NCI-H2227 (cell line): ENCODE measurements at regions not wholly inside any gene's neighbourhood (a gene's known extent, or its start where the extent isn't known, plus 50 kb on each side); places are given as distances from the start of the nearest gene placed in this dataset.

Experiments
- DNase-seq: peaks from one replicate; lab custom pipeline; 2025; ENCODE audit not compliant: unreplicated experiment; lab: John Stamatoyannopoulos, UW

DNA sequence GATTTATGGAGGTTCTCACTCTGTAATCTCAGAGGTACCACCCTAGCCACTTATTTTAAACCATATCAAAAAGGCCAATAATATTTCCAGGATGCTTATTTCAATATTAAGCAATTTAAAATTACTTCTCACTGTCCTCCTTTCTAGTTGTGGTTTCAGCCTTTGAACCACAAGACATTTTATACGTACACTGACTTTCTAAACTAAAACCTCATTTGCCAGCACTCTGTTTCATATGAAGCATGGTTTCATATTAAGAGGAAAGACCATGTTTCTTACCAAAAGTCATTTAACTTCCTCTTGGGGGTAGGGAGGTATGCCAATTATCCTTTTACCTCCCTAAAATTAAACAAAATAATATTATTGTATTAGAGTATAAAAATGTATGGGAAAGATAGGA, 399.8 kb downstream of the CDH7 start:
- DNase-seq = no peak

DNA sequence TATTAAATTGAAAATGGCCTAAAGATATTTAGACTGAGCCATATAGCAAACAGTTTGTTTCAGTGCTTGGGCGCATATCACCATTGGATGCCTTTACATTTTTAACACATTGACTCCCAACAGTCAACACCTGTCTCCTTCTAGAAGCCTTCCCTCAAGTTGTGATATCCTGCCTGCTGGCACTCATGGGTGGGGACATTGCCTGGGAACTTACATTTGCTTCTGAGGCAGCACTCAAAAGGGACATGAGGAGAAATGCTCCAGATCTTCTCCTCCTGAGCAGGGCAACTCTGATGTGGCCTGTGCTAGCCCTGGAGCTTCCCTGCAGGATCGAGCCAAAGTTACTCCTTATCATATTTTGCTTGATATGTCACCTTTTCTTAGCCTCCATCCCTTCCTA, 392.2 kb downstream of the CDH7 start:
- no peak for DNase-seq

DNA sequence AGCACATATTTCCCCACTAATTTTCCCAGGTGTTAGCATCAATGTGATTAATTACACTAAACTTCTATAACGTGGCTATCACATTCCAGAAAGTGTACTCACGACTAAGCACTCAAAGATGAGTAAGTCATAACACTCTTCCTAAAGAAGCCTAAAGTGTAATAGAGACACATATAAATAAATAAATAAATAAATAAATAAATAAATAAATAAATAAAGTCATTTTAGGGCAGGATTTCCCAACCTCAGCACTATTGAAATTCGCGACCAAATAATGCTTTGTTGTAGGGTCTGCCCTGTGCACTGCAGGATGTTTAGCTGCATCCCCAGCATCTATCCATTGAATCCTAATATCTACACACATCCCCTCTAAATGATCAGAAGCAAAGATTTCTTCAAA, 390.9 kb downstream of the CDH7 start:
- no peak for DNase-seq

DNA sequence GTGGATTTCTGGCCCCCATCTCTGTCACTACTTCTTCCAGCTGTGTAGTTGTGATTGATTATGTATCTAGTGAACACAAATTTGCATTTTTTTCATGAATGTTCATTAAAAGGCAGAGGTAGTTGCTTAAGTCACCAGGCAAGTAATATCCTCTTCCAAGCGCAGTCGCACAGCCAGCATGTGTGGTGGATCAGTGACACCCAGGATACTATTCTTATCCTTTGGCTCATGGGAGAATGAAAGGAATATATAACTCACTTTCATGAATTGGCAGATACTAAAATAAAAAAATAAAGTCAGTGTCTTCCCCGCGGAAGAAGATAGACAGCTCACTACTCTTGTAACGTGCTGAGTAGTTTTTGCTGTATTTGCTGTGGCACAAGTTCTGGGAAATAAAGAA, 387.8 kb downstream of the CDH7 start:
- DNase-seq = no peak

DNA sequence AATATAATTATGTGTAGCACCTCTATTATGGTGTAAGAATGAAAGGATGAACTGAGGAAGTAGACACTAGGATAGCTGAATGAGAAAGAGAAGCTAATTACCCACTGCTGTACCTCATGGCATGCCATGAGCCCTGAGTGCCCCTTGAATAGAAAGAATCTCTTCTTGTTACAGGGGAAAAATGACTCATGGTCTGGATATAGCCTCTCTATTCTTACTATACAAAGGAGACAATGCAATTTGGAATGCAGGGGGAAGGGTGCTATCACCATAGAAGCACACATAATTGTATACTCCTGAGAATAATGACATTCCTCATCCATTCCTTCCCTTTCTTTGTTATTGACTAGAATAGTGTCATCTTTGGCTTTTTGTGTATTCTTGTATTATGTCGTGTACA, 385.2 kb downstream of the CDH7 start:
- DNase-seq = peak; percentile 80

DNA sequence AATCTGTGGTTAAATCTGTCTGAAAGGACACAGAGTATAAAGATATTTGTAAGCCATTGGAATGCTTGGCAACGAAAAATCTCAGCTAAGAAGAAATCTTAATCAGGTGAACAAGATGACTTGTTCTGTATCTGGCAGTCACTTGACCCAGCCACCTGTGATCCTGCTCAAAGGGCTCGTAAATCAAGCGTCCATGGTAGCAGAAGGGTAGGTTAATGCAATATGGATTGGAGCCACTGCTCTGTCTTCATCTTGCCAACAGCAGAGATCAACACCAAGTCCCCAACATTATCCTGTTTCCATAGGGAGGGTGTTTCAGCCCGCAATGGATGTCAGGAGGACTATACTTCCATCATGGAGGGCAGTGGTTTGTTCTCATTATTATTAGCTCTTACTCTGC, 378.4 kb downstream of the CDH7 start:
- DNase-seq = no peak

DNA sequence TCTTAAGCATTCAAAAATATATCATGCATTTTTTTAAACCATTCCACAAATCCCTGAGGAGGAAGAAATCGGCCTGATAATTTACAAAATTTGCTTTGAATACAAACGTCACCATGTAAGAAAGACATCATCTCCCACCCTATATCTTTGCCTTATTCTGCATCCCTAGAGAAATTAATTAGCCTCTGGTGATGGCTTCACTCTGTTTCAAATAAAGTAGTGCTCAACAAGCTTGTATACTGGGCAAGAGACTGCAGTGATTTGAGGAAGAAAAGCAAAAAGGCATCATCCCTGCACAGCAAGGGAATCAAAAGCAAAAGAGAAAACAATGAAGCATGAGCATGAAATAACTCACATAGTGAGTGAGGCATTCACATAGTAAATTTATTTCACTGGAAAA, 375.5 kb downstream of the CDH7 start:
- no peak for DNase-seq

DNA sequence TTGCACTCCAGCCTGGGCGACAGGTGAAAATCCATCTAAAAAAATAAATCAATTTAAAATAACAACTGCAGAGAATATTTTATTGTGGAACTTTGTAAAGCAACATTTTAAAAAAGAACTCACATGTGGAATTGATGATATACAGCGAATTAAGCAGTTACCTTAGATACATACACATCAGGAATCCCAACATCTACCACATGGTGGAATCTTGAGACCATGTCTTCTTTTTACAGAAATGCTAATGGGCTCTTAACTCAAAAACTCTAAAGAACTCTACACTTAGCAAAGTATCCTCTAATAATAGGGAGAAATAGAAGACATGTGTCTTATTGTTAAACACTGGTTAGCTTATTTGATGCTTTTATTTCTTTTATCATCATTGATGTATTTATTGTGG, 373.6 kb downstream of the CDH7 start:
- DNase-seq = no peak

DNA sequence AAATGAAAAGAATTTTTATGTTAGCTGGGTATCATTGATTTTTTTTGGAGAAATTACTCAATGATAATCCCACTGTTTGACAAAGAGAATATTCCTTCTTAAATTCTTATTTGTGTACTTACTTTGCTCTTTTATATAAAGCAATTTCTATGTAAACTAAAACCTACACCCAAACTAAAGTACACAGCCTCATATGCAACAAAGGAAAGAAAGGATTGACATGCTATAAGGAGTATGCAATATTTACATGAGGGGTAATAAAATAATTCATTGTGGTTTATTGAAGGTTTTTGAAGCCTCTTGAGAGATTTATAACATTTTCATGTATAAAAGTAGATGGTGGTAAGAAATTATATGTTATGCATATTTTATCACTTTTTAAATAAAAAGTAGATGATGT, 368.5 kb downstream of the CDH7 start:
- no peak for DNase-seq

DNA sequence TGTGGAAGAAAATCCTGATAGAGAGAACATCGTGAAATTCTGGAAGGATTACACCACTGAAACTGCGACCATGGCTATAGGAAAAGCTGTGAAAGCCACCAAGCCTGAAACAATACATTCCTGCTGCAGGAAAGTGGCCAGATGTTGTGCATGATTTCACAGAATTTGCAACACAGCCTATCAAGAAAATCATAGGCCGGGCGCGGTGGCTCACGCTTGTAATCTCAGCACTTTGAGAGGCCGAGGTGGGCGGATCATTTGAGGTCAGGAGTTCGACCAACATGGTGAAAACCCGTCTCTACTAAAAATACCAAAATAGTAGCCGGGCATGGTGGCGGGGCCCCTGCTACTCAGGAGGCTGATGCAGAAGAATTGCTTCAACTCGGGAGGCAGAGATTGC, 360.2 kb downstream of the CDH7 start:
- no peak for DNase-seq

DNA sequence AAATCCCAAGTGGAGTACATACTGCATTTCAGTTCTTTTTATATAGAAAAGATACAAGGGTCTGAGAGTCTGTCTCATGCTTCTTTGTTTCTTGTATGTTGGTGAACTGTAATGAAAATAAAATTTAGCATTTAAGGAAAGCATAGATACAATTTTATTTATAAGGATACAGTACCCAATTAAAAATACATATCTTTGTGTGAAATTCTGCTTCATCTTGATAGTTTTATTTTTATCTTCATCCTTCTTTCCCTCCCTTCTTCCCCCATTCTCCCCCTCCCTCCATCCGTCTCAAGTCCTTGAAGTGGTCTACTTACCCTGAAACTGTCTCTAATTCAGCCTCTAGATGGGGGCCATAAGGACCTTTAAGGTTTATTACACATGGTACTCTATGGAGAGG, 359.8 kb downstream of the CDH7 start:
- DNase-seq = no peak

DNA sequence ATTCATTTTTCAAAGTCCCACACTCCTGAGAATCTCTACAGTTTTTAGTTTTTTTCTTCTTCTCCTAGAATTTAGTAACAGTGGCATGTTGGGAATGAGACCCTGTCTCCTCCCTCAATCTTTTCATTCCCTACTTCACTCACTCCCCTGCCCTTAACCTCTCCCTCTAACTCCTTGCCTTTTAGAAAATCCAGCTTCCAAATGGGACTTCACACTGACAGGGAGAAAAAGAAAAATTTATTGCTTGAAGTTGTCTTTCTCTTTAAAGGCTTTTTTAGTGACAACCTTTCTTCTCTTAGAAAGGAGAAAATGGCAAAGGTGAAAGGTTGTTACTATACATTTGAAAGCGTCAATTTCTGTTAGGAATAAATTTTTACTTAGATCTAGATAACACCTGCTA, 359.2 kb downstream of the CDH7 start:
- DNase-seq = peak; percentile 27

DNA sequence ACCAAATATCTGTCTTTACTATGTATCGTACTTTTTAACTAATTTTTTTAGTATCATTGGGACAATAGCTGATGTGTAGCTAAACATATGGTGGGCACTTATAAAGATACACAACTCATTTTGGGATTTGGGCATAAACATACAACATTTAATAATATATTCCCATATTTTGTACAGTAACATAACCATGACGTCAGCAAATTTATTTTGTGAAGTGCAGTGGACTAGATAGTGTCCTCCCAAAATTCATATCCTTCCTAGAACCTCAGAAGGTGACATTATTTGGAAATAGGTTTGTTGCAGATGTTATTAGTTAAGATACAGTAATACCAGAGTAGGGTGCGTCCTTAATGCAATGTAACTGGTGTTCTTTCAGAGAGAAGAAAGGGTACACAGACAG, 356.7 kb downstream of the CDH7 start:
- DNase-seq = no peak

DNA sequence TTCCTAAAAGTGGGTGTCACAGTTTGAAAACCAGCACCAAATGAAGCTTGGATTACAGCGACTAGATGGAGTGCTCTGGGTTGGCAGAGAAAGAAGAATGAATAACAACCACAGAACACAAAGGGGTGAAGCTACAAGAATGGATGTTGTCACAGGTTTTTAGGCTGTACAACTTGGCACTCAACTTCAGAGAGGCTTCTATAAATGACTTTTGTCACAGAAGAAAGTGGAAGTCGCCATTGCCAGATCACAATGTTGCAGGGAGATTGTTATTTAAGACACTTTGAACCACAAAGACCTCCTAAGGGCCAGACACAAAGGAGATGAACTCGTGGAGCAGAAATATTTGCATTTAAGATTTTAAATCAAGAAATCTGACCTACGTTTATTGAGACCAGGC, 354.2 kb downstream of the CDH7 start:
- no peak for DNase-seq

DNA sequence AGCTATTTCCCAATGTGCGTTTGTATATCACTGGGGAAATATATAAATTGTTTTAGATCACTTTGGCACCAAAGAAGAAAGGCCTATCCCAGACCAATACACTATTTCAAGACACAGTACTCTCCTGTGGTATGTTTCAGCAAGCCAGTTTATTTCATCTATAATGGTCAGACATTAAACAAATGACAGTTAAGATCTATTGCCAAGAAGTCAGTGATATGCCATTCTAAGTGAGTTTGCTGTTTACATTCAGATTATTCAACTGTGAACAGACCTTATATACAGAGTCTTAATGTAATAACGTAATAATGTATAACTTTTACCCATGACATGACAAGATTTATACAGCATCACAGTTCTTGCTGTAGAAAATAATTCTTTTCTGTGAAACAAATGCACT, 352.7 kb downstream of the CDH7 start:
- DNase-seq = no peak

DNA sequence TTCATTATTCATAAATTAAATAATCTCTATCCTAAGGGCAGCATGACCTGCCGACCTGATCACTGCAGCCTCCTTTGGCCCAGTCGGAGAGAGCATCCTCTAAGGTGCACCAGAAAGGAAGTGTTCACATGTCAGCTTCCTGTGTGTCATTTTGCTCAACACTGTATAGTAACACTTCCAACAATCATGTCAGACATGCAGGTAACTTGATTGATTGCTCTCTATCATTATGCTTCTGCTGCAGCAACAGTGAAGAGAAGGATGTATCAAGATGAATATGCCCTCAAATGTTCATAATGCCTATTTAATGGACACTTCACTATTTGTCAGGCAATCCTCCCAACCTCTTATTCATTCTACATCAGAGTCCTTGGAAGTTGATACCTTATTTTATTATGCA, 332.3 kb downstream of the CDH7 start:
- no peak for DNase-seq

DNA sequence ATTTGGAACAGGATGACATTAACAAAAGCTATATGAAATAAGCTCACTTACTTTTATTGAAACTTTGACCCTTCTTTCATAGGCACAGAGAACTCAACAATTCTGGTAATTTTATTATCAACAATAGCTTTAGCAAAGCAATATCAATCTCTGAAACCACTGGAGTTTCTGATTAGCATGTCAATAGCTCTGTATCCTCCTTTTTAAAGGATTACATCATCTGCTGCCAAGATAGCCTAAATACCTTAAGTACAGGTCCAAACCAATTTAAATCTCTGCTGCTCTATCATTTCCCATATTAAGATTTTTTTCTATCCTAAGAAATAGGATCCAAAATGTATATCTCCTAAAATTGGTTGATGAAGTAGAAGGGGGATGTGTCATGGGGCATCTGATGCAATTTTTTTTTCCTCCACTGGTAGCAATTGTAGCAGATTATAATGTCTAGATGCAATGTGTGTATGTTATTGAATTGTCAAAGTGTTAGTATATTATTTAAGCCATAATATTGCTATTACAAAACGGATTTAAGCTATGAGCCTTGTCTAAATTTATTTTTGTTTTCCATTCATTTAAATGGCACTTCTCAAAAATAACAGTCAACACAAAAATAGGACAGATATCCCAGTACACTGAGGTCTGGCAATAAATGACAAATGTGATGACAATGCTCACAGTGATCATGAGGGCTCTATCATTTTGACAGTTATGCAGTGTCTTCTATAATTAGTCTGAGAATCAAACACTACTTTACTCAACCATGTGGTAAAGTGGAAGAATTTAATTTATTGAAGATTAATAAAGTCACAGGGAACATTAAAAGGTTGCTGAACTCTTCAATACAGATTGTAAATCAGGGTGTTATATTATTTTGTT, 328.4 kb downstream of the CDH7 start:
- DNase-seq = no peak

DNA sequence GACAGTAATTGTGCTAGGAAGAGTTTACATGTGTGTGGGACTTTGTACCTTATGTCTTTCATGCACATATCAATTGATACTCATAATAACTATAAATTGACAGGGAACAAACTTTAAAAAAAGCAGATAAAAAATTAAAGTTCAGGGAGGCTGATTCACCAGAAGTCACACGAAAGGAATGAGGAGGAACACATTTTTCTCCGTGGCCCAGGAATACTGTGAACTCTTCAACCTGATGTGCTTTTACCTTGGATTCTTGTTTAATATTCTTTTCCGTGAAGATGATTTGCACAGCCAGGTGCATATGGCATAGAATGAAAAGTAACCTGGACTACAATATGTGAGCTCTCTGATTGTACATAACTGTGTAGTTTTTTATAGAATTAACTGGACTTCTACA, 326.3 kb downstream of the CDH7 start:
- no peak for DNase-seq

DNA sequence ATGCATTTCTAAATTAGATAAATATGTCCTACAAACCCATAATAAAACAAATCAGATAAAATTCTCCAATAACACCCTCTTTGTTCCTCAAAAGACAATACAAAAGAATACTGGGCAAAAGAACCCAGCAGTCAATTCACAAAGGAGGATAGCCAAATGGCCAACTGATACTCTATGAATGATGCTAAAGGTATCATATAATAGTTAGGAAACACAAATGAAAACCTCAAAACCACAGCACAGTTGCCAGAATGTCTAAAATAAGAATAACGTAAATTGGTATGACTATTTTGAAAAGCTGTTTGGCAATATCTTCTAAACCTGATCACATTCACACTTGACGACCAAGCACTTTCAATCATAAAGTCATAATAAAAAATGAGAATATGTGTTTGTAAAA, 315.4 kb downstream of the CDH7 start:
- DNase-seq = no peak

DNA sequence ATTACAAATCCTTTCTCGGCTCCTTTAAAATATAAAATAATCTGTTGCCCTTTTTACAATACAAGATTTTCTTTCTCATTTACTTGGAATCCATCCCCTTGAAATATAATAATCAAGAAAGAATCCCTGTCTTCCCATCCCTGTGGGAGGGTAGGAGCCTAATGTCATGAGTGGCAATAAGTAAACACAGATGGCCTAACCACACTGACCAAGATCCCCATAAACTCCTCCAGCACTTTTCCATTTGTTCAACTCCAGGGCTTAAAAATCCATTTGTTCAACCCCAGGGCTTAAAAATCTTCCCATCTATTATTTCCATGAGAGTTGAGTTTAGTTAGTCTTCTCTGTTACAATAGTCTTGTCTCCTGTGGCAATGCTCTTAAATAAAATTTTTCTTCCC, 297.6 kb downstream of the CDH7 start:
- DNase-seq = no peak

DNA sequence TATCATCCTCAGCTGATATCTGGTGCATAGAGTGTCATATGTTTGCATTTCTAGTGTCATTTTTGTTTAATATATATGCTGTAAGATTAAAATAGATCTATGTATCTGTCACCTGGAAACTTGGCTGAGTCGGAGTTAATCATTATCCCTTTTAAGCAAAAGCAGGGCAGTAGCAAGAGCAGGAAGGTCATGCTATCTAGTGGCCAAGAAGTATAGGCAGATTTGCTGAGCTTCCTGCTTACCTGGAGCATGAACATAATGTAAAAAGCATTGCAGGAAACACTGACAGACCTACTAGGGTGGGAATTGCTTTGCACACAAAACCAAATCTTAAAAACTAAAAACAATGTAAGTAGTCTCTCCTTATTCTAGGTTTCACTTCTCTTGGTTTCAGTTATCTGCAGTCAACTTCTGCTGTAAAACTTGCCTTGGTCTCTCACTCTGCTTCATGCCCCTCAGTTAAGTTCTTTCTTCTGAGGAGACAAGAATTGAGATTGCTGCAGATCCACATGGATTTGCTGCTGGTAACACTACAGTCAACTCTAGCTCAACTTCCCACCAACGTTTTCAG, 295.3 kb downstream of the CDH7 start:
- no peak for DNase-seq

DNA sequence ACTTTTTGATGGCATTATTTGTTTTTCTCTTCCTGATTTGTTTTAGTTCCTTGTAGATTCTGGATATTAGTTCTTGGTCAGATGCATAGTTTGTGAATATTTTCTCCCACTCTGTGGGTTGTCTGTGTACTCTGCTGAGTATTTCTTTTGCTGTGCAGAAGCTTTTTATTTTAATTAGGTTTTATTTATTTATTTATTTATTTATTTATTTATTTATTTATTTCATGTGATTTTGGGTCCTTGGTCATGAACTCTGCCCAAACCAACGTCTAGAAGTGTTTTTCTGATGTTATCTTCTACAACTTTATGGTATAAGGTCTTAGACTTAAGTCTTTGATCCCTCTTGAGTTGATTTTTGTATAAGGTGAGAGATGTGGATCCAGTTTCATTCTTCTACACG, 292.2 kb downstream of the CDH7 start:
- no peak for DNase-seq

DNA sequence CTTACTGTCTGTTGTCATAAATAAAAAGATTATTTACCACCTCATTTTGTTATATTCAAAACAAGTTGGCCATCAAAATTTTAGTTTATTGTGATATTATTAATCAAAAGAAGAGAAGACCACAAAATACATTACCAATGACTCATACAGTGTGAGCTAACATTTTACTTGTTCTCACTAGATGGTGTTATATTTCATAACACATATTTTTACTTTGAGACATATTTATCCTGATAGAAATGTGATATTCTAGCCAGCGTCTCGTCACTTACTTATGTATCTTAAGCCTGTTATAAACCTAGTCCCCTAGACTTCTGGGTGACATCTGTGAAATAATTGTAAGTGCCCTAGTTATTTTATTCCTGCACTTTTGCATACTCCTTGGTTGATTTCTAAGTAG, 263.2 kb downstream of the CDH7 start:
- DNase-seq = no peak
